ENCODE measurements at regions not wholly inside any gene's neighbourhood (a gene's known extent, or its start where the extent isn't known, plus 50 kb on each side); places are given as distances from the start of the nearest gene placed in this dataset.

DNA sequence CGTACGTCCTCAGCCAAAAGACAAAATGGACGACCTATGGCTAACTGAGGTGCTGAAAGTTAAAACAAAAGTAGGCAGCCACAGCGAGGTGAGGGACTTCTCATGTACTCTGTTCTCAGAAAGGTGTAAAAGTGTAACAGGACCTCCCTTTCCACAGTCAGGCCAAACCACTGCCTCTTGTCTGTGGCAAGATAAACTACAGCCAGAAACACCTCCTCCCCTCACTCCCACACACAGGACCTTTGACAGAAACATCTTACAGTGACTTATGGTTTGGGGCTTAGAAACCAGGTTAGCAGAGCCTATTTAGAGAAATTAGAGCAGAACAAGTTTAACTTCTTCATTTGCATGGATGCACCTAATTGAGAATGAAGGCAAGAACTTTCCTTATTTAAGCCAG, 499.1 kb upstream of the GRIN3A start:
- TF ChIP-seq, protein P1, sequence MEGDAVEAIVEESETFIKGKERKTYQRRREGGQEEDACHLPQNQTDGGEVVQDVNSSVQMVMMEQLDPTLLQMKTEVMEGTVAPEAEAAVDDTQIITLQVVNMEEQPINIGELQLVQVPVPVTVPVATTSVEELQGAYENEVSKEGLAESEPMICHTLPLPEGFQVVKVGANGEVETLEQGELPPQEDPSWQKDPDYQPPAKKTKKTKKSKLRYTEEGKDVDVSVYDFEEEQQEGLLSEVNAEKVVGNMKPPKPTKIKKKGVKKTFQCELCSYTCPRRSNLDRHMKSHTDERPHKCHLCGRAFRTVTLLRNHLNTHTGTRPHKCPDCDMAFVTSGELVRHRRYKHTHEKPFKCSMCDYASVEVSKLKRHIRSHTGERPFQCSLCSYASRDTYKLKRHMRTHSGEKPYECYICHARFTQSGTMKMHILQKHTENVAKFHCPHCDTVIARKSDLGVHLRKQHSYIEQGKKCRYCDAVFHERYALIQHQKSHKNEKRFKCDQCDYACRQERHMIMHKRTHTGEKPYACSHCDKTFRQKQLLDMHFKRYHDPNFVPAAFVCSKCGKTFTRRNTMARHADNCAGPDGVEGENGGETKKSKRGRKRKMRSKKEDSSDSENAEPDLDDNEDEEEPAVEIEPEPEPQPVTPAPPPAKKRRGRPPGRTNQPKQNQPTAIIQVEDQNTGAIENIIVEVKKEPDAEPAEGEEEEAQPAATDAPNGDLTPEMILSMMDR (IDR thresholded peaks at IDR 0.05; ENCODE audit: low read length): no peak
- TF ChIP-seq EZH2phosphoT487 (IDR thresholded peaks at IDR 0.05; ENCODE audit: low read length): no peak
